ENCODE measurements at regions not wholly inside any gene's neighbourhood (a gene's known extent, or its start where the extent isn't known, plus 50 kb on each side); places are given as distances from the start of the nearest gene placed in this dataset.

GRCh38 chr3:64808061-64808460 lies 120.3 kb upstream of the ADAMTS9 start:
- TF ChIP-seq, protein P1, sequence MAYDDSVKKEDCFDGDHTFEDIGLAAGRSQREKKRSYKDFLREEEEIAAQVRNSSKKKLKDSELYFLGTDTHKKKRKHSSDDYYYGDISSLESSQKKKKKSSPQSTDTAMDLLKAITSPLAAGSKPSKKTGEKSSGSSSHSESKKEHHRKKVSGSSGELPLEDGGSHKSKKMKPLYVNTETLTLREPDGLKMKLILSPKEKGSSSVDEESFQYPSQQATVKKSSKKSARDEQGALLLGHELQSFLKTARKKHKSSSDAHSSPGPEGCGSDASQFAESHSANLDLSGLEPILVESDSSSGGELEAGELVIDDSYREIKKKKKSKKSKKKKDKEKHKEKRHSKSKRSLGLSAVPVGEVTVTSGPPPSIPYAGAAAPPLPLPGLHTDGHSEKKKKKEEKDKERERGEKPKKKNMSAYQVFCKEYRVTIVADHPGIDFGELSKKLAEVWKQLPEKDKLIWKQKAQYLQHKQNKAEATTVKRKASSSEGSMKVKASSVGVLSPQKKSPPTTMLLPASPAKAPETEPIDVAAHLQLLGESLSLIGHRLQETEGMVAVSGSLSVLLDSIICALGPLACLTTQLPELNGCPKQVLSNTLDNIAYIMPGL (CRISPR knock-in tag; IDR thresholded peaks at IDR 0.05): no peak
- TF ChIP-seq, protein P2, sequence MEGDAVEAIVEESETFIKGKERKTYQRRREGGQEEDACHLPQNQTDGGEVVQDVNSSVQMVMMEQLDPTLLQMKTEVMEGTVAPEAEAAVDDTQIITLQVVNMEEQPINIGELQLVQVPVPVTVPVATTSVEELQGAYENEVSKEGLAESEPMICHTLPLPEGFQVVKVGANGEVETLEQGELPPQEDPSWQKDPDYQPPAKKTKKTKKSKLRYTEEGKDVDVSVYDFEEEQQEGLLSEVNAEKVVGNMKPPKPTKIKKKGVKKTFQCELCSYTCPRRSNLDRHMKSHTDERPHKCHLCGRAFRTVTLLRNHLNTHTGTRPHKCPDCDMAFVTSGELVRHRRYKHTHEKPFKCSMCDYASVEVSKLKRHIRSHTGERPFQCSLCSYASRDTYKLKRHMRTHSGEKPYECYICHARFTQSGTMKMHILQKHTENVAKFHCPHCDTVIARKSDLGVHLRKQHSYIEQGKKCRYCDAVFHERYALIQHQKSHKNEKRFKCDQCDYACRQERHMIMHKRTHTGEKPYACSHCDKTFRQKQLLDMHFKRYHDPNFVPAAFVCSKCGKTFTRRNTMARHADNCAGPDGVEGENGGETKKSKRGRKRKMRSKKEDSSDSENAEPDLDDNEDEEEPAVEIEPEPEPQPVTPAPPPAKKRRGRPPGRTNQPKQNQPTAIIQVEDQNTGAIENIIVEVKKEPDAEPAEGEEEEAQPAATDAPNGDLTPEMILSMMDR (IDR thresholded peaks at IDR 0.05): no peak
- TF ChIP-seq MLX (CRISPR knock-in tag; IDR thresholded peaks at IDR 0.05) (no peak), HMGA2 (CRISPR knock-in tag; IDR thresholded peaks at IDR 0.05) (no peak), NFE2L1 (CRISPR knock-in tag; IDR thresholded peaks at IDR 0.05) (no peak), KAT7 (CRISPR knock-in tag; IDR thresholded peaks at IDR 0.05; ENCODE audit: borderline replicate concordance) (no peak), GABPB1 (CRISPR knock-in tag; IDR thresholded peaks at IDR 0.05) (no peak), ESRRA (CRISPR knock-in tag; IDR thresholded peaks at IDR 0.05; ENCODE audit: borderline replicate concordance) (no peak), USF1 (CRISPR knock-in tag; IDR thresholded peaks at IDR 0.05) (no peak), CREM (CRISPR knock-in tag; IDR thresholded peaks at IDR 0.05) (no peak), SMAD4 (CRISPR knock-in tag; IDR thresholded peaks at IDR 0.05) (no peak)
- TF ChIP-seq, protein P3, sequence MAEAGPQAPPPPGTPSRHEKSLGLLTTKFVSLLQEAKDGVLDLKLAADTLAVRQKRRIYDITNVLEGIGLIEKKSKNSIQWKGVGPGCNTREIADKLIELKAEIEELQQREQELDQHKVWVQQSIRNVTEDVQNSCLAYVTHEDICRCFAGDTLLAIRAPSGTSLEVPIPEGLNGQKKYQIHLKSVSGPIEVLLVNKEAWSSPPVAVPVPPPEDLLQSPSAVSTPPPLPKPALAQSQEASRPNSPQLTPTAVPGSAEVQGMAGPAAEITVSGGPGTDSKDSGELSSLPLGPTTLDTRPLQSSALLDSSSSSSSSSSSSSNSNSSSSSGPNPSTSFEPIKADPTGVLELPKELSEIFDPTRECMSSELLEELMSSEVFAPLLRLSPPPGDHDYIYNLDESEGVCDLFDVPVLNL (CRISPR knock-in tag; IDR thresholded peaks at IDR 0.05; ENCODE audit: borderline replicate concordance, low read depth): no peak

Measured in WTC11 (cell line).